GM18502 (cell line): ENCODE measurements at regions not wholly inside any gene's neighbourhood (a gene's known extent, or its start where the extent isn't known, plus 50 kb on each side); places are given as distances from the start of the nearest gene placed in this dataset.
"Not testable (repeated sequence)": the region's sequence is repeated elsewhere in the genome, so short reads cannot be mapped to it uniquely, and the experiment has no call there.

Experiments used
- ATAC-seq: cut with Tn5 transposase; IDR thresholded peaks from one replicate; pipeline ENCODE4 v1.9.1; 2021; ENCODE audit warnings: mild to moderate bottlenecking; ENCODE audit not compliant: unreplicated experiment, poor library complexity

DNA sequence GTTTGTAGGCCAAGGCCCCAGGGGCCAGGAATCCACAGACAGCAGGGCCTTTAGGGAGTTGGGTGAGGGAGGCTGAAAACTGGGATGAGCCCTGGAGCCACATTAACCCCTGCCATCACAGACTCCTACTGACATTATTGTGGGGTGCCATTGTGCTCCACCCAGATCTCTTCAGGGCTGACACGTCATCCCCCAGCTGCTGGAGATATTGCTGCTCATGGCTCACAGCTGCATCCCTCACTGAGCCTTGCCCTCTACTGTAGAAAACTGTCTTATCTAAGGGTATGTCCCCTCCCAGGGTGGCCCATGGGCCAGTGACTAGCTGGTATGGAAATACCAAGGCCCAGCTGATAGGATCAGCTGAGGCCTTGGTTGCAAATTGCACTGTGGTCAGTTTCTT lies 87.3 kb upstream of the PRR23C start:
- no peak for ATAC-seq

DNA sequence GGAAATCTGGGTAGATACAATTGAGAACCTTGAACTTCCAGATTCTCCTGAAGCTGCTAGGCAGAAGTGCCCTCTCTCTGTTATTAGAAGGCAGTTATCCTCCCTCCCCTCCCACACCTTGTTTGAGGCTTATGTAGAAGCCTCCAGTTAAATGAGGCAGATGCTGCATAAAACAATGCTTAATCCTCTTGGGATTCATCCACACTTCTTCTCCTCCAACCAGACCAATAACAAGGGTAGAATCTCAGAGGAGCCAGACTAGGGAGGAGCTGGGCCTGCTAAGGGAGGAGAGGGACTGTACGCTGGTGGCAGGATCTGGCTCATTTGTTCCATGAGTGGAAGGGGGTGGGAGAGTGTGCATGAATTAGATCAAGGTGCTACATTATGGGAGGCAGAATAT lies 88.3 kb upstream of the PRR23C start:
- ATAC-seq = no peak

DNA sequence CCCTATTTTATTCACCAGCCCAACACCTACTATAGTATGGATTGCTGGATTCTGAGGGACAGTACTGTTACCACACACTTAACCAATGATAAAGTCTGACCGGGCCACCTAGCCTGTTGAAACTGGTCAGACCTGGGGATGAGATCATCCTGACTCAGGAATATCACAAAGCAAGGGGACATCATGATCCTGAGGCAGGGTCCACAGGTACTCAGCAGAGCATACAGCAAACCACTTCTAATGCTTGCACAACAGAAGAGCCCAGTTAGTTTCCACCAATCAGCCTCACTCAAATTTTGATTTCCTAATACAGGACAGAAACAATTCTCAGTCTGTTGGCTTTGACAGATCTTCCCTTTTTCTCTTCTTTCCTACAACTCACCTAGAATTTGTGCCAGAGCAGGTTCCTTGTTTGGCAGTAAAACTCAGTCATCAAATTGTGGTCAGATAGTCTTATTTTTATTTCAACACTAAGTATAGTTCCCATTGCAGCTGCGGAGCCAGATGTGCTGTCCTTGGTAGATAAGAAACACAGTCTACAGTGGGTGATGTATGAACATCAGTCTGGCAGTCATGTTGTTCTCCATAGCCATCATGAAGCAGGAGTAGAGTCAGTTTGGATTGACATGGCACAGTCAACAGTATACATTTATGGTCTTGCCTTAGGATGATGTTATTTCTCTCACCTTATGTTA lies 90.1 kb upstream of the PRR23C start:
- ATAC-seq = no peak

DNA sequence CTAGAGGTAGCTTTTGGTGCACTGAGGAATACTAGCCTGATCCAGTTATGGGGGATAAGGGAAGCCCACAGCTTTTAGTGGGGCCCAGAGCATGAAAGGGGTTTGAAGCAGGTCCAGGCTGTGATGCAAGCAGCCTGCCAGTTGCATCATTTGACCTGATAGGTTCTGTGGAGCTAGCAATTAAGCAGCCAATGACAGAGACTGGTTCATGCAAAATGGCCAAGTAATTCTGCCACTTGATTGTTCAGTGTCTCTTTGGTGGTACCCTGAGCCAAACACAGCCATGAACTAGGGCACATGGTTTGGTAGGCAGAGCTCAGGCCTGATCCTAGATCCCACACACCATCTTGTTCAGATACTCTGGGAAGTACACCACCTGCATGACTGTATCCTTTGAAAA lies 91.0 kb upstream of the PRR23C start:
- ATAC-seq = no peak

DNA sequence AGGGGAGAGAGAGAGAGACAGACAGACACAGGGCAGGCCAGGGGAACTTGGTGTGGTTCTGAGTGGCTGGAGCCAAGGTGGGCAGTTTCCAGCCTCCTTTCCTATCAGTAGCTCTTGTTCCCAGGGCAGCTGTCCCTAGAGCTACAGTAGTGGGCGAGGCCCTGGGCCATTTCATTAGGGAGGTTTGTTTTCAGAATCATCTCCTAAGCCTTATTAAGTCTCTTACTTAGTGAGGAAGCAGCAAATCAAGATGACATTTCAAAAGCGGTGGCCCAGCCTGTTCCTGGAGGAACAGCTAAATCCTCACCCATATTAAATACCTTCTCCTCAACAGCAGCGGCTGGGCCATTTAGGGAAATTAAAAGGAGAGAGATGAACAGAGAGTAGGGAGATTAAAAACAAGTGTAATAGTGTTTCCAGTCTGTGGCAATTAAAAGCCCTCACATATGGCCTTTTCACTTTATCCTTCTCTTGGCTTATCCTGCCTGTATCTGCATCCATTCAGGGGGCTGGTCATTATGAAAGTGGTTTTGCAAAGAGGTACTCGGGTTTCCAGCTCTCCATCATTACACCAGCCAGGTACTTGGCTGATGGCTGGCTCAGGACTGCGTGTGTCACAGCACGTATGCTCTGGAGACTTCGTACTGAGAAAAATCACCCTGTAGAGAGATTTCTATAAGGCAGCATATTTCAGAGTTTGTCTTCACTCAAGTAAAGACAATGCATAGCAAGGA lies 91.9 kb upstream of the PRR23C start:
- ATAC-seq = no peak

DNA sequence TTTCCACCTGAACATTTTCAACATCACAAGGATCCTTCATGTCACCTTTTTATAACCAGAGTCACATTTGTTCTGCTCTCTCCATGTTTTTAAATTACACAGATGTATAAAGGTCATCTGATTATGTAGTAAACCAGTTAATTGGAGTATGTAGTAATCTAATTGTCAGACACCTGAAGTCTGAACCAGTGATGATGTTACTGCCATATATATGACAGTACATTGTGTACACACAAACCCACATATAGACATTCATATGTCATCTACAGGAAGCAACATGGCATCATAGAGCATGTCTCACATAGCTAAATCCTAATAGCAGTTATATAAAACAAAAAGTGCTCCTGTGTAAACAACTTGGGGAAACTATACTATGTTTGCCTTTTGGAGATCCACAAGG lies 95.9 kb upstream of the PRR23C start:
- no peak for ATAC-seq

DNA sequence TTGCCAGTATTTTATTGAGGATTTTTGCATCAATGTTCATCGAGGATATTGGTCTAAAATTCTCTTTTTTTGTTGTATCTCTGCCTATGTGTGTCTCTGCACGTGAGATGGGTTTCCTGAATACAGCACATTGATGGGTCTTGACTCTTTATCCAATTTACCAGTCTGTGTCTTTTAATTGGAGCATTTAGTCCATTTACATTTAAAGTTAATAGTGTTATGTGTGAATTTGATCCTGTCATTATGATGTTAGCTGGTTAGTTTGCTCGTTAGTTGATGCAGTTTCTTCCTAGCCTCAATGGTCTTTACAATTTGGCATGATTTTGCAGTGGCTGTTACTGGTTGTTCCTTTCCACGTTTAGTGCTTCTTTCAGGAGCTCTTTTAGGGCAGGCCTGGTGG lies 101.3 kb upstream of the PRR23C start:
- not testable (repeated sequence) for ATAC-seq

DNA sequence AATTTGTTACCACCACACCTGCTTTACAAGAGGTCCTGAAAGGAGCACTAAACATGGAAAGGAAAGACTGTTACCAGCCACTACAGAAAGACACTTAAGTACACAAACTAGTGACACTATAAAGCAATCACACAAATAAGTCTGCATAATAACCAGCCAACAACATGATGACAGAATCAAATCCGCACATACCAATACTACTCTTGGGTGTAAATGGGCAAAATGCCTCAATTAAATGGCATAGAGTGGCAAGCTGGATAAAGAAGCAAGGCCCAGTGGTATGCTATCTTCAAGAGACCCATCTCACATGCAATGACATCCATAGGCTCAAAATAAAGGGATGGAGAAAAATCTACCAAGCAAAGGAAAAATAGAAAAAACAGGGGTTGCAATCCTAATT lies 106.8 kb upstream of the PRR23C start:
- ATAC-seq = no peak

DNA sequence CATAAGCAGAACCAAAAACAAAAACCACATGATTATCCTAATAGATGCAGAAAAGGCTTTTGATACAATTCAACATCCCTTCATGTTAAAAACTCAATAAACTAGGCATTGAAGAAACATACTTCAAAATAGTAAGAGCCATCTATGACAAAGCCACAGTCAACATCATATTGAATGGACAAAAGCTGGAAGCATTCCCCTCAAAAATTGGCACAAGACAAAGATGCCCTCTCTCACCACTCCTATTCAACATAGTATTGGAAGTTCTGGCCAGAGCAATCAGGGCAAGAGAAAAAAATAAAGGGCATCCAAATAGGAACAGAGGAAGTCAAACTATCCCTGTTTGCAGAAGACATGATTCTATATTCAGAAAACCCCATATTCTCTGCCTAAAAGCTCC lies 108.7 kb upstream of the PRR23C start:
- not testable (repeated sequence) for ATAC-seq

DNA sequence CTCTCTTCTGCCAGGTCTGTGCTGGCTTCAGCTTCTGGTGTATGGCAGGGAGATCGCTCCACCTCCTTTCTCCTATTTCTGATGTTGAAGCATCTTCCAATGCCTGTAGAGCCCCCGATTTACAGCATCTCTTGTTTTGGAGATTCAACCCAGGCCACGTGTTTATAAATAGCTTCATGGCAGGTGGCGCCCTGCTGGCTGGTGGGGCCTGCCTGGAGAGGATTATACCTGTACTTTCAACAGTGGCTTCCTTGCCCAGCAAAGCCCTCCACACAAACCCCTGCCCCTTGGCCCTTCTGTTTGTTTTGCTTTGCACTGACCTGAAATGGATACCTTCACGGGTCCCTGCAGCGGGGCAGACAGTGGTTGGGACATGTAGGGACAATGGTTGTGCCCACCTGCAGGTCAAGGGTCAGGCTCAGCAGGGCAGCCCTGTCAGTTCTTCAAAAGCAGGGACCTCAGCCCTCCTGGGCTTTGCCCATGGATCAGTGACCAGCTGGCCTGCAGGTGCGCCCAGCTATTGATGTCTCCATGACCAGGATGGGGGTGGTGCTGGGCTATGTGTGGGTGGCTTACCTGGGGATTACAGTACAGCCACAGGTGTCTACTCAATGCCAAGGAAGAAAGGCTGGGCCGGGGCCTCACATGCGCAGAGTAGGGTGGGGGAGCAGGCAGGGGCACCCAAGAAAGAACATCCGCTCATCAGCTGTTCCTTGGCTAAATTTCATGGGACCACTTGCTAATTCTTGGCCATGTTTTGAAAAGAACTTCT lies 112.7 kb upstream of the PRR23C start:
- no peak for ATAC-seq

DNA sequence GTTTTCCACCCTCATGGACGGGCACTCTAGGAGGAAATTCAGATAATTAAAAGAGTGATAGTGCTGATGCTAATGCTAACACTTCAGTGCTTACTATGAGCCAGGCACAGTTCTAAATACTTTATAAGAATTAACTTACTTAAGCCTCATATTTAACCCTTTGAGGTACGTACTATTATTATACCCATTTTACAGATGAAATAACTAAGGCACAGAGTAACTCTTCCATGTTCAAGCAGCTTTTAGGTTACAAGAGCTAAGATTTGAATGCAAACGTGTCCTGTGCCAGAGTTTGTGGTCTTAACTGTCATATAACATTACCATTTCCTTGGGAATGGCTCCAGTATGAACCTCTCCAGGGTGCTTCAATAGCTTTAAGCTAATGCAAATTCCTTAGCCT lies 114.7 kb upstream of the PRR23C start:
- no peak for ATAC-seq

DNA sequence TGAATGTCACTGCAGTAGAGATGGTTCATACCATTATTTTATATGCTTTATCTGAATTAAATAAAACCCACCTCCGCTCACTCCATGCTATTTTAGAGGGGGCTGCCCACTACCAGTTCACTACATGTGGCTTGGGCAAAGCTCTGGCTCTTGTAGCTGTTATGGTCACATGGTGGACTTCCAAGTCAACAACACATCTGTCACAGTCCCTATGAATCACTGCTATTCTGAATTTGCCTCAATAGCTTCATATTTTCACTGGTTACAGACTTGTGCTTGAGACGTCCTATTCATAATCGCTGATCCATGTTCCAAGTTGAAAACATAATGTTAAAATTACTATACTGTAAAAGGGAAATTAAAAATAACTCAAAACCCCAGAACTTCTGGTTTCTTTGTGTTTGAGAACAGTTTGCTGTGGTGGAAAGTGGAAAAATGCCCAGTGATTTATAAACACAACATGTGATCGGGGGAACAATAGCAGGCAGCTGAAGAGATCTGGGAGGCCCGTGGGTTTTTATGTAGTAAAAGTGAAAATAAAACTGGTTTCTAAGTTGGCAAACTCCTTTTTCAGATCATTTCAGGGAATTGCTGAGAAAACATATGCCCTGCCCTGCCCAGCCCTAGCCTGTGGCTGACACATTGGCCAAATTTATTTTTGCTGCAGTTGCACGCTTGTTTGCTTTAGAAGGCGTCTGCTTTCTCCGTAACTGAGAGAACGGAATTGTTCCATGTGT lies 128.8 kb upstream of the PRR23C start:
- ATAC-seq = no peak

DNA sequence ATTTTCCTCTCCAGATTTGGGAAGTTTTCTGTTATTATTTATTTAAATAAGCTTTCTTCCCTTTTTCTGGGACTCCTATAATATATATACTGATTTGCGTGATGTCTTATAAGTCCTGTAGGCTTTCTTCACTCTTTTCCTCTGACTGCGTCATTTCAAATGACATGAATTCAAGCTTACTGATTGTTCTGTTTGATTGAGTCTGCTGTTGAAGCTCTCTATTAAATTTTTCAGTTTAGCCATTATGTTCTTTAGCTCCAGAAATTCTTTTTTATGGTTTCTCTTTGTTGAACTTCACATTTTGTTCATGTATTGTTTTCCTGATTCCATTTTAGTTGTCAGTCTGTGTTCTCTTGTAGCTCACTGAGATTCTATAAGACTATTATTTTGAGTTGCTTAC lies 135.8 kb upstream of the PRR23C start:
- no peak for ATAC-seq

DNA sequence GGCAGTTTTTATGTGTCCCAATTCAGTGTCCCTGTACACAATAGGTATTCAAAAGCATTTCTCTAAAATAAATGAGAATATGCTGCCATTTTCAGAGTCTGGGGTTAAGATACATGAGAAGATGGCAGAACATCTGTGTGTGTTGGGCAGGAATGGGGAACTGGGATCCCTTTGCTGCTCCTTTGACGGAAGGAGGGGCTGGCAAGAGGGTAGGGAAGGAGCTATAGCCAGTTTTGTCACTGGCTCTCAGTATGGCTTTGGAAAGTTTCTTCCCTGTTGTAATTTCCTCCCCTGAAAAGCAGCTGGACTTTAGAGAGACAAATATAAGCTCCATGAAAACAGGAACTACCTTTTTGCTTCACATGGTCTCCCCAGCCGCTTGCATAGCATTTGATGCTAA lies 137.5 kb upstream of the PRR23C start:
- ATAC-seq = no peak

DNA sequence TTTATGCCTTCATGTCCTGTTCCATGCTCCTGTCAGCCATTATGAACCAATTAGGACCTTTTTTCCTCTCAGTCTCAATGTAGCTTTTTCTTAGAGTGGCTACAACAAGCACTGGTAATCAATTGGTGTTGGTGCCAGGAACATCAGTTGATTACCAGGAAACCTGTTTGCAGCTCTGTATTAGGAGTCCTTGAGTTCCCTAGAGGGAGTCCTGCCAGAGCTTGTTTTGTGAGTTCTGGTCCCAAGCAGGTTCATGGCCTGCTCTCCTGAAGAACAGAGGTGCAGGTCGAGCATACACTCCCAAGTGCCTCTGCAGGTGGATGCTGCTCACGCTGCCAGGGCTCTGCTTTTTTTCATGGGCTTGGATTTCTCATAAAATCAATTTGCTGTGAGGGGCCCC lies 137.9 kb upstream of the PRR23C start:
- ATAC-seq = no peak

DNA sequence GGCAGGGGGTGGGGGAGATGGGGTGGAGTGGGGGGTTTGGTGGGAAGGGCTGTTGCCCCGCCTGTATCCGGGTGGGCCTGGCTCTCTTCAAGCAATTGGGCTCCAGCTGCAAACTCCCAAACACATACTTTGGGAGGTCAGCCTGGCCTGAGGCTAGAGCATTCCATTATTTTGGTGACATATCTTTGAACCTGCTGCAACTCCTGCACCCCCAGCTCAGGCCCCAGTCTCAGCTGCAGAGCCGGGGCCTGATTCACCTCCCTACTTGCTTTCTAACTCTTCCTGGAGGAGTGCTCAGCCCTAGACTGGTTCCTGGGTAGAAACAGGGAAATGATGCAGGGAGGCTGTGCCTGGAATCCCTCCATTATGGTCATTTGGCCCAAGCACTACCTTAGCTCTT lies 140.8 kb upstream of the PRR23C start:
- no peak for ATAC-seq

DNA sequence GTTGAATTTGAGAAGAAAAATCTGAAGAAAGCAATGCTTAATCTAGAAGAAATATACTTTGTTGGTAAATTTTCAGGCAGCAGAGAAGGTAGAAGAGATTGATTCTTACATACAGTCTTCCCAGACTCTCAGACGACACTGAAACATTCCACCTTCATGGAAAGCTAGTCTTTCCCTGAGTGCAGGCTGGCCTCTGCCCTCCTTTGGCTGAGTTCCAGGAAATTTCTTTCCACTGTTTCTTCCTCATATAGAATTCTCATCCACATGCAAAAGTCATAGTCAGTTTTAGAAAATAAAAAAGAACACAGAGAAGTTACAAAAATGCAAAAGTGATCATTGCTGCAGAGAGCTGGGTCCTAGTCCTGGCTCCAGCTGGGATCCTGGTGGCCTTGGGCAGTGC lies 142.5 kb upstream of the PRR23C start:
- no peak for ATAC-seq

DNA sequence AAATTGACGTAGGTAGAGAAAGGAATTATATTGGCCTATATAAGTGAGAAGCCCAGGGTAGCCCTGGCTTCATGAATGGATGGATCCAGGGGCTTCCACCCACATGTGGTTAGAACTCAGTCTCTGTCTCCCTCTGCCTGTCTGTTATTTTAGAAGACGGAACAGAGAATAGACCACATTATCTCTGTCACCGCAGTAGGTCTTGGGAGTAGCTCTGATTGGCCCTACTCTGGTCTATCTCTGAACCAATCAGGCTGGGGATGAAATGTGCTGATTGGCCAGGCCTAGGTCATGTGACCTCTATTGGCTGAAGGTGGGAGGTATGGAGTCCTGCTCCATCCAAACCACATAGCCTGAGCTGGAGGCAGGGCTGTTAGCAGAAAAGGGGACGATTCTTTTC lies 143.0 kb upstream of the PRR23C start:
- no peak for ATAC-seq

DNA sequence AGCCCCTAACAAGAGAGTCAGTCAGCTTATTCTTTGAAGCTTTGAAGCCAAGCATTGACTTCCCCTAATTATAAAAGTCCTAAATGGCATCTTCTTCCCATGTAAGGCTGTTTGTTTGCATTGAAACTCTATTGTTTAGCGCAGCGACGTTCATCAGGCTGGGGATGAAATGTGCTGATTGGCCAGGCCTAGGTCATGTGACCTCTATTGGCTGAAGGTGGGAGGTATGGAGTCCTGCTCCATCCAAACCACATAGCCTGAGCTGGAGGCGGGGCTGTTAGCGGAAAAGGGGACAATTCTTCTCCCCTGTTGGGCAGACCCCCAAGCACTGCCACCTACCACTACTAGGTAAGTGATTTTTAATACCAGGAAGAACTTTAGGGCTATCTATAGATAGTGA lies 145.3 kb upstream of the PRR23C start:
- ATAC-seq = no peak

DNA sequence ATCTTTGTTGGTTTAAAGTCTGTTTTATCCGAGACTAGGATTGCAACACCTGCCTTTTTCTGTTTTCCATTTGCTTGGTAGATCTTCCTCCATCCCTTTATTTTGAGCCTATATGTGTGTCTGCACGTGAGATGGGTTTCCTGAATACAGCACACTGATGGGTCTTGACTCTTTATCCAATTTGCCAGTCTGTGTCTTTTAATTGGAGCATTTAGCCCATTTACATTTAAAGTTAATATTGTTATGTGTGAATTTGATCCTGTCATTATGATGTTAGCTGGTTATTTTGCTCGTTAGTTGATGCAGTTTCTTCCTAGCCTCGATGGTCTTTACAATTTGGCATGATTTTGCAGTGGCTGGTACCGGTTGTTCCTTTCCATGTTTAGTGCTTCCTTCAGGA lies 149.4 kb upstream of the MRPS22 start:
- ATAC-seq = not testable (repeated sequence)

DNA sequence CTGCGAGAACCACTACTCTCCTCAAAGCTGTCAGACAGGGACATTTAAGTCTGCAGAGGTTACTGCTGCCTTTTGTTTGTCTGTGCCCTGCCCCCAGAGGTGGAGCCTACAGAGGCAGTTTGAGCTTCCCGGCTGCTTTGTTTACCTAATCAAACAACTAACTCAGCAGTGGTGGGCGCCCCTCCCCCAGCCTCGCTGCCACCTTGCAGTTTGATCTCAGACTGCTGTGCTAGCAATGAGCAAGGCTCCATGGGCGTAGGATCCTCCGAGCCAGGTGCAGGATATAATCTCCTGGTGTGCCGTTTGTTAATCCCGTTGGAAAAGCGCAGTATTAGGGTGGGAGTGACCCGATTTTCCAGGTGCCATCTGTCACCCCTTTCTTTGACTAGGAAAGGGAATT lies 147.7 kb upstream of the MRPS22 start:
- not testable (repeated sequence) for ATAC-seq
